ENCODE measurements at regions not wholly inside any gene's neighbourhood (a gene's known extent, or its start where the extent isn't known, plus 50 kb on each side); places are given as distances from the start of the nearest gene placed in this dataset.

- TF ChIP-seq CTCF (IDR thresholded peaks at IDR 0.05) (no peak), ESRRA (CRISPR knock-in tag; IDR thresholded peaks at IDR 0.05; ENCODE audit: borderline replicate concordance) (no peak), ATF6 (CRISPR knock-in tag; IDR thresholded peaks at IDR 0.05) (no peak), JUN (CRISPR knock-in tag; IDR thresholded peaks at IDR 0.05) (no peak), SMAD4 (CRISPR knock-in tag; IDR thresholded peaks at IDR 0.05) (no peak), CREB1 (CRISPR knock-in tag; IDR thresholded peaks at IDR 0.05) (no peak)
Observed at GRCh38 chr10:118470470-118470869, 125.0 kb downstream of the PRLHR start.
